ENCODE measurements at regions not wholly inside any gene's neighbourhood (a gene's known extent, or its start where the extent isn't known, plus 50 kb on each side); places are given as distances from the start of the nearest gene placed in this dataset.

GRCh38 chr11:69976794-69977193, 101.3 kb upstream of the ANO1 start (continued):
- TF ChIP-seq DZIP1 (CRISPR knock-in tag; IDR thresholded peaks at IDR 0.05): no peak

GRCh38 chr11:69977951-69978350, 100.2 kb upstream of the ANO1 start:
- in situ Hi-C loops (cut with HindIII; ENCODE audit: extremely low pct_ligation_motif_present, low pct_unique_long_range_greater_than_20kb): no loop called here
- no peak overlapping the region for H3K4me2 ChIP-seq (ENCODE audit: low read depth, low read length)
- DNase-seq (ENCODE audit: low spot score): no peak
- H3K9me3 ChIP-seq (ENCODE audit: low read length): no peaks in the 10 kb centered on the region
- no peak for FAIRE-seq
- CTCF ChIA-PET (ENCODE audit: low intra/inter-chr PET ratio, low total read pairs): no interaction called here
- no peaks in the 10 kb centered on the region for H3K79me2 ChIP-seq (ENCODE audit: insufficient read depth, low read length)
- no peak overlapping the region for H2AFZ ChIP-seq (ENCODE audit: low read length)
- POLR2A ChIA-PET: no interaction called here
- no peak for ATAC-seq
- H4K20me1 ChIP-seq (ENCODE audit: insufficient read depth, low read length): no peaks in the 10 kb centered on the region
- no TSS peak for BruUV-seq (replicated peaks)
- H3K9ac ChIP-seq (ENCODE audit: insufficient read depth, low read depth, low read length): no peak overlapping the region
- no peak overlapping the region for H3K27ac ChIP-seq (ENCODE audit: extremely low read length, insufficient read depth, low read length)
- no peaks in the 10 kb centered on the region for H3K36me3 ChIP-seq (replicated peaks in 1 of 2; ENCODE audit: control insufficient read depth in 1 of 2, insufficient read depth in 2 of 2, low read length in 2 of 2)
- no peaks in the 10 kb centered on the region for H3K4me1 ChIP-seq (ENCODE audit: insufficient read depth, low read length)
- H3K4me3 ChIP-seq (replicated peaks in 1 of 3; ENCODE audit: insufficient read depth in 1 of 3, low read depth in 2 of 3, low read length in 3 of 3): no peak overlapping the region
- TF ChIP-seq NFE2L1 (CRISPR knock-in tag; IDR thresholded peaks at IDR 0.05; ENCODE audit: borderline replicate concordance) (no peak), RAD21 (CRISPR knock-in tag; IDR thresholded peaks at IDR 0.05) (no peak), BORCS8-MEF2B (CRISPR knock-in tag; IDR thresholded peaks at IDR 0.05) (no peak), ZNF143 (CRISPR knock-in tag; IDR thresholded peaks at IDR 0.05) (no peak), CBFB (CRISPR knock-in tag; IDR thresholded peaks at IDR 0.05) (no peak), MIXL1 (CRISPR knock-in tag; IDR thresholded peaks at IDR 0.05) (no peak), ZFP37 (CRISPR knock-in tag; IDR thresholded peaks at IDR 0.05; ENCODE audit: borderline replicate concordance) (no peak), BHLHE40 (IDR thresholded peaks at IDR 0.05; ENCODE audit: low read length) (no peak), ELF4 (CRISPR knock-in tag; IDR thresholded peaks at IDR 0.05; ENCODE audit: borderline replicate concordance) (no peak)
- TF ChIP-seq, protein P1, sequence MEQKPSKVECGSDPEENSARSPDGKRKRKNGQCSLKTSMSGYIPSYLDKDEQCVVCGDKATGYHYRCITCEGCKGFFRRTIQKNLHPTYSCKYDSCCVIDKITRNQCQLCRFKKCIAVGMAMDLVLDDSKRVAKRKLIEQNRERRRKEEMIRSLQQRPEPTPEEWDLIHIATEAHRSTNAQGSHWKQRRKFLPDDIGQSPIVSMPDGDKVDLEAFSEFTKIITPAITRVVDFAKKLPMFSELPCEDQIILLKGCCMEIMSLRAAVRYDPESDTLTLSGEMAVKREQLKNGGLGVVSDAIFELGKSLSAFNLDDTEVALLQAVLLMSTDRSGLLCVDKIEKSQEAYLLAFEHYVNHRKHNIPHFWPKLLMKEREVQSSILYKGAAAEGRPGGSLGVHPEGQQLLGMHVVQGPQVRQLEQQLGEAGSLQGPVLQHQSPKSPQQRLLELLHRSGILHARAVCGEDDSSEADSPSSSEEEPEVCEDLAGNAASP (CRISPR knock-in tag; IDR thresholded peaks at IDR 0.05; ENCODE audit: borderline replicate concordance): no peak
- intact Hi-C loops (cut with micrococcal nuclease; ENCODE audit: unreplicated experiment): no loop called here
- peaks cover 12 to 69% of the 10 kb centered on the region in 2 experiments for H3K27me3 ChIP-seq (ENCODE audit: control insufficient read depth in 1 of 2, insufficient read depth in 2 of 2, low read length in 2 of 2)
- WGBS (ENCODE audit: low lambda C conversion rate): 47% methylated on average over 11 of the region's 12 CpGs

Measured in HepG2 (cell line).